Duodenal mucosa (tissue), 2 donors: ENCODE measurements at regions not wholly inside any gene's neighbourhood (a gene's known extent, or its start where the extent isn't known, plus 50 kb on each side); places are given as distances from the start of the nearest gene placed in this dataset.

Experiments used
- H3K27ac ChIP-seq: one replicate; pipeline ENCODE4 v1.7.0; 2013; ENCODE audit warnings: low read depth, low read length
- H3K27me3 ChIP-seq, 2 donors: one replicate each; pipeline ENCODE4 v1.7.0; 2013; ENCODE audit warnings: low read length in 2 of 2, control low read depth in 1 of 2; ENCODE audit not compliant: insufficient read depth in 2 of 2, control insufficient read depth in 1 of 2
- H3K36me3 ChIP-seq, 2 donors: one replicate each; pipeline ENCODE4 v1.7.0; 2013; ENCODE audit warnings: low read length in 2 of 2, control low read depth in 1 of 2; ENCODE audit not compliant: insufficient read depth in 2 of 2, control insufficient read depth in 1 of 2
- H3K4me1 ChIP-seq, 2 donors: one replicate each; pipeline ENCODE4 v1.7.0; 2013; ENCODE audit warnings: low read length in 2 of 2, control low read depth in 1 of 2; ENCODE audit not compliant: insufficient read depth in 2 of 2, control insufficient read depth in 1 of 2
- H3K4me3 ChIP-seq, 2 donors: one replicate each; pipeline ENCODE4 v1.7.0; 2013; ENCODE audit warnings: low read length in 2 of 2, low read depth in 1 of 2
- H3K9ac ChIP-seq, 2 donors: one replicate each; pipeline ENCODE4 v1.7.0; 2013; ENCODE audit warnings: low read length in 2 of 2, low read depth in 1 of 2
- H3K9me3 ChIP-seq, 2 donors: one replicate each; pipeline ENCODE4 v1.7.0; 2013; ENCODE audit warnings: low read length in 2 of 2, control low read depth in 1 of 2; ENCODE audit not compliant: control insufficient read depth in 1 of 2

- no peaks in the 10 kb centered on the region for H3K9me3 ChIP-seq
- no peak overlapping the region for H3K4me3 ChIP-seq
- no peaks in the 10 kb centered on the region for H3K36me3 ChIP-seq
- no peaks in the 10 kb centered on the region for H3K4me1 ChIP-seq
- H3K27ac ChIP-seq, result no peak overlapping the region
- H3K27me3 ChIP-seq, result no peaks in the 10 kb centered on the region
- H3K9ac ChIP-seq, result no peak overlapping the region
Measured at GRCh38 chr7:46186131-46186530, 265.1 kb upstream of the IGFBP3 start.

- Histone ChIP-seq H3K9me3 (no peaks in the 10 kb centered on the region), H3K36me3 (no peaks in the 10 kb centered on the region), H3K4me1 (peaks cover 0 to under 1% of the 10 kb centered on the region in 2 donors), H3K27ac (no peak overlapping the region), H3K27me3 (no peaks in the 10 kb centered on the region), H3K9ac (no peak overlapping the region), H3K4me3 (no peak overlapping the region)
Measured at GRCh38 chr7:46179061-46179610, 258.1 kb upstream of the IGFBP3 start.

- no peaks in the 10 kb centered on the region for H3K27me3 ChIP-seq
- H3K4me3 ChIP-seq, result no peak overlapping the region
- peaks cover 0 to 4% of the 10 kb centered on the region in 2 donors for H3K4me1 ChIP-seq
- no peaks in the 10 kb centered on the region for H3K36me3 ChIP-seq
- no peak overlapping the region for H3K9ac ChIP-seq
- no peaks in the 10 kb centered on the region for H3K9me3 ChIP-seq
- no peak overlapping the region for H3K27ac ChIP-seq
Measured at GRCh38 chr7:46178661-46179060, 257.6 kb upstream of the IGFBP3 start.

- H3K9me3 ChIP-seq, result no peaks in the 10 kb centered on the region
Measured at GRCh38 chr7:46177821-46178220, 256.7 kb upstream of the IGFBP3 start.

GRCh38 chr7:46175221-46175620, 254.1 kb upstream of the IGFBP3 start:
- Histone ChIP-seq H3K27me3 (no peaks in the 10 kb centered on the region), H3K4me3 (no peak overlapping the region), H3K4me1 (peaks cover 0 to 4% of the 10 kb centered on the region in 2 donors), H3K27ac (no peak overlapping the region), H3K9ac (no peak overlapping the region), H3K9me3 (no peaks in the 10 kb centered on the region), H3K36me3 (no peaks in the 10 kb centered on the region)

More at GRCh38 chr7:46177821-46178220, 256.7 kb upstream of the IGFBP3 start:
- Histone ChIP-seq H3K36me3 (no peaks in the 10 kb centered on the region), H3K27me3 (no peaks in the 10 kb centered on the region), H3K4me3 (no peak overlapping the region), H3K27ac (no peak overlapping the region), H3K9ac (no peak overlapping the region), H3K4me1 (peaks cover 0 to 4% of the 10 kb centered on the region in 2 donors)

- H3K9me3 ChIP-seq, result no peaks in the 10 kb centered on the region
- H3K36me3 ChIP-seq, result no peaks in the 10 kb centered on the region
- no peak overlapping the region for H3K27ac ChIP-seq
- no peak overlapping the region for H3K4me3 ChIP-seq
- no peaks in the 10 kb centered on the region for H3K27me3 ChIP-seq
- H3K4me1 ChIP-seq, result peaks cover 0 to 4% of the 10 kb centered on the region in 2 donors
- H3K9ac ChIP-seq, result no peak overlapping the region
Measured at GRCh38 chr7:46174196-46174580, 253.1 kb upstream of the IGFBP3 start.

GRCh38 chr7:46173476-46174195, 252.6 kb upstream of the IGFBP3 start:
- Histone ChIP-seq H3K36me3 (no peaks in the 10 kb centered on the region), H3K27me3 (no peaks in the 10 kb centered on the region), H3K9ac (no peak overlapping the region), H3K9me3 (no peaks in the 10 kb centered on the region), H3K27ac (no peak overlapping the region), H3K4me1 (peaks cover 0 to 4% of the 10 kb centered on the region in 2 donors), H3K4me3 (no peak overlapping the region)

GRCh38 chr7:46170792-46171191, 249.7 kb upstream of the IGFBP3 start:
- H3K4me1 ChIP-seq, result peaks cover 0 to 4% of the 10 kb centered on the region in 2 donors
- H3K36me3 ChIP-seq, result no peaks in the 10 kb centered on the region
- H3K27me3 ChIP-seq, result no peaks in the 10 kb centered on the region
- no peak overlapping the region for H3K4me3 ChIP-seq
- H3K9me3 ChIP-seq, result no peaks in the 10 kb centered on the region
- no peak overlapping the region for H3K27ac ChIP-seq
- no peak overlapping the region for H3K9ac ChIP-seq

- H3K9me3 ChIP-seq, result no peaks in the 10 kb centered on the region
Measured at GRCh38 chr7:46170021-46170420, 248.9 kb upstream of the IGFBP3 start.

GRCh38 chr7:46169384-46169755, 248.3 kb upstream of the IGFBP3 start:
- Histone ChIP-seq H3K27ac (no peak overlapping the region), H3K36me3 (no peaks in the 10 kb centered on the region), H3K4me1 (peaks cover 0 to 4% of the 10 kb centered on the region in 2 donors), H3K27me3 (no peaks in the 10 kb centered on the region), H3K9me3 (no peaks in the 10 kb centered on the region), H3K4me3 (no peak overlapping the region), H3K9ac (no peak overlapping the region)

More at GRCh38 chr7:46170021-46170420, 248.9 kb upstream of the IGFBP3 start:
- H3K4me1 ChIP-seq, result peaks cover 0 to 4% of the 10 kb centered on the region in 2 donors
- H3K27ac ChIP-seq, result no peak overlapping the region
- no peak overlapping the region for H3K9ac ChIP-seq
- no peaks in the 10 kb centered on the region for H3K27me3 ChIP-seq
- H3K4me3 ChIP-seq, result no peak overlapping the region
- no peaks in the 10 kb centered on the region for H3K36me3 ChIP-seq
